ENCODE measurements at regions not wholly inside any gene's neighbourhood (a gene's known extent, or its start where the extent isn't known, plus 50 kb on each side); places are given as distances from the start of the nearest gene placed in this dataset.

DNA sequence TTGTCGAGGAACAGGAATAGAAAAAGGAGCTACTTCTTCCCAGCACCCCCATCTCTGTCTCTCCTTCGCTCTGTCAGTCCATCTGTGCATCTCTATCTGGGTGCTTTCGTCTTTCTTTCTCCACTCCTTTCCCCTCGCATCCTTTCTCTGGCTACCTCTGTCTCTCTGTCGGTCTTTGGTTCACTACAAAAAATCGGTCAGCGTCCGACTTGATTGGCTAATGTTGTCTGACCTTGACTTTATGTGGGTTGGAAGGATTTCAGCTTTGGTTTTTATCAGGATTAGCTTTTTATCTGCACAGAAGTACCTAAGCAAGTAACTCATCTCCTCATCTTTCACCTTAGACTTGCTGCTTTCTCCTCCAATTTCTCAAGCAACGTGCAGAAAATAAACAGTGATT is 575.2 kb upstream of the ZNF462 start:
- TF ChIP-seq, protein P1, sequence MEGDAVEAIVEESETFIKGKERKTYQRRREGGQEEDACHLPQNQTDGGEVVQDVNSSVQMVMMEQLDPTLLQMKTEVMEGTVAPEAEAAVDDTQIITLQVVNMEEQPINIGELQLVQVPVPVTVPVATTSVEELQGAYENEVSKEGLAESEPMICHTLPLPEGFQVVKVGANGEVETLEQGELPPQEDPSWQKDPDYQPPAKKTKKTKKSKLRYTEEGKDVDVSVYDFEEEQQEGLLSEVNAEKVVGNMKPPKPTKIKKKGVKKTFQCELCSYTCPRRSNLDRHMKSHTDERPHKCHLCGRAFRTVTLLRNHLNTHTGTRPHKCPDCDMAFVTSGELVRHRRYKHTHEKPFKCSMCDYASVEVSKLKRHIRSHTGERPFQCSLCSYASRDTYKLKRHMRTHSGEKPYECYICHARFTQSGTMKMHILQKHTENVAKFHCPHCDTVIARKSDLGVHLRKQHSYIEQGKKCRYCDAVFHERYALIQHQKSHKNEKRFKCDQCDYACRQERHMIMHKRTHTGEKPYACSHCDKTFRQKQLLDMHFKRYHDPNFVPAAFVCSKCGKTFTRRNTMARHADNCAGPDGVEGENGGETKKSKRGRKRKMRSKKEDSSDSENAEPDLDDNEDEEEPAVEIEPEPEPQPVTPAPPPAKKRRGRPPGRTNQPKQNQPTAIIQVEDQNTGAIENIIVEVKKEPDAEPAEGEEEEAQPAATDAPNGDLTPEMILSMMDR (IDR thresholded peaks at IDR 0.05), result no peak
- TF ChIP-seq POLR2A (IDR thresholded peaks at IDR 0.05), result no peak

All from lower leg skin (tissue), 3 donors.